Esophagus squamous epithelium (tissue), 4 donors: ENCODE measurements at regions not wholly inside any gene's neighbourhood (a gene's known extent, or its start where the extent isn't known, plus 50 kb on each side); places are given as distances from the start of the nearest gene placed in this dataset.

Experiments used
- CTCF ChIP-seq, 6 experiments: fragments of 450-650 bp in 4 of 6; fragments of 200-600 bp in 2 of 6; sonication (generic) in 2 of 6; IDR thresholded peaks; one replicate each; pipeline ENCODE4 v1.5.1; 2016 to 2019; ENCODE audit warnings: antibody characterized with exemption in 6 of 6, mild to moderate bottlenecking in 4 of 6, moderate library complexity in 4 of 6
- POLR2A ChIP-seq, 4 donors: fragments of 450-650 bp; IDR thresholded peaks; one replicate each; pipeline ENCODE4 v1.6.1; 2017; ENCODE audit warnings: antibody characterized with exemption in 4 of 4, mild to moderate bottlenecking in 4 of 4, moderate library complexity in 3 of 4

GRCh38 chr2:240372101-240372500, 63.4 kb upstream of the GPC1 start:
- TF ChIP-seq CTCF (IDR thresholded peaks at IDR 0.05) (no peak), POLR2A (IDR thresholded peaks at IDR 0.05) (no peak)
